Erythroblast (primary cell): ENCODE measurements at regions not wholly inside any gene's neighbourhood (a gene's known extent, or its start where the extent isn't known, plus 50 kb on each side); places are given as distances from the start of the nearest gene placed in this dataset.
"Not testable (repeated sequence)": the region's sequence is repeated elsewhere in the genome, so short reads cannot be mapped to it uniquely, and the experiment has no call there.

ENCODE experiments used
- GATA1 ChIP-seq: IDR thresholded peaks from 2 replicates; pipeline ENCODE4 v1.6.1; 2011; ENCODE audit warnings: low read depth, mild to moderate bottlenecking, control low read depth, low read length, moderate library complexity
- POLR2A ChIP-seq: IDR thresholded peaks from 2 replicates; pipeline ENCODE4 v1.6.1; 2011; ENCODE audit warnings: mild to moderate bottlenecking, low read length

GRCh38 chr6:137383287-137383686 is 110.9 kb downstream of the OLIG3 start:
- not testable (repeated sequence) for TF ChIP-seq POLR2A, GATA1
